ENCODE measurements at regions not wholly inside any gene's neighbourhood (a gene's known extent, or its start where the extent isn't known, plus 50 kb on each side); places are given as distances from the start of the nearest gene placed in this dataset.

DNA sequence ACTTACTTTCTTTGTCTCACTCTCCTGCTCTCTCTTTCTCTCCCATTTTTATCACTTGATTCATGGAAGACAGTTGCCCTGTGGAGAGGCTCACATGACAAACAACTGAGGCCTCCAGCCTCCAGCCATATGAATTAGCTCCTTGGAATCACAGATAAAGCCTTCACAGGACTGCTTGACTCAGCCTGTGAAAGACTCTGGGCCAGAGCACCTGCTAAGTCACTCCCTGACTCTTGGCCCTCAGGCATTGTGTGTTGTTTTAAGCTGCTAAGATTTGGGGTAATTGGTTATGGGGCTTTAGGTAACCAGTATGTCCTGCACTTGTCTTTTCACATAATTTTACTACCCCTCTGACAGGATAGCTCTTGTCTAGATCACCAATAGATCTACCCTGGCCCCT, 334.9 kb downstream of the SOX11 start:
- H3K23me2 ChIP-seq (ENCODE audit: low read depth, low read length) = no peaks in the 10 kb centered on the region
- no peaks in the 10 kb centered on the region for H3K79me2 ChIP-seq (ENCODE audit: control insufficient read depth in 1 of 2, insufficient read depth in 2 of 2, low read length in 2 of 2)
- TF ChIP-seq HDAC2 (IDR thresholded peaks at IDR 0.05; ENCODE audit: borderline replicate concordance in 1 of 2, low read depth in 2 of 2, low read length in 2 of 2) = no peak
- TF ChIP-seq, protein P1, sequence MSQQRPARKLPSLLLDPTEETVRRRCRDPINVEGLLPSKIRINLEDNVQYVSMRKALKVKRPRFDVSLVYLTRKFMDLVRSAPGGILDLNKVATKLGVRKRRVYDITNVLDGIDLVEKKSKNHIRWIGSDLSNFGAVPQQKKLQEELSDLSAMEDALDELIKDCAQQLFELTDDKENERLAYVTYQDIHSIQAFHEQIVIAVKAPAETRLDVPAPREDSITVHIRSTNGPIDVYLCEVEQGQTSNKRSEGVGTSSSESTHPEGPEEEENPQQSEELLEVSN (IDR thresholded peaks at IDR 0.05) = no peak
- TF ChIP-seq SIX5 (IDR thresholded peaks at IDR 0.05; ENCODE audit: low read depth, low read length) = no peak
- no peak for TF ChIP-seq CTBP2 (IDR thresholded peaks at IDR 0.05; ENCODE audit: borderline replicate concordance, insufficient read depth, insufficient read length, low read length)
- TF ChIP-seq RFX5 (IDR thresholded peaks at IDR 0.05; ENCODE audit: borderline replicate concordance, low read depth, low read length) = no peak
- no peak for TF ChIP-seq RBBP5 (IDR thresholded peaks at IDR 0.05; ENCODE audit: borderline replicate concordance, low read depth, low read length)
- no peak for TF ChIP-seq MAFK (IDR thresholded peaks at IDR 0.05; ENCODE audit: low read depth, low read length)
- no peak for TF ChIP-seq CBX8 (IDR thresholded peaks at IDR 0.05; ENCODE audit: borderline replicate concordance, low read depth, low read length)
- no peak for TF ChIP-seq JUND (IDR thresholded peaks at IDR 0.05; ENCODE audit: low read length)
- no peak for TF ChIP-seq BCL11A (IDR thresholded peaks at IDR 0.05; ENCODE audit: low read depth in 2 of 2, low read length in 2 of 2)
- no peak for TF ChIP-seq ZNF274 (IDR thresholded peaks at IDR 0.05; ENCODE audit: borderline replicate concordance, extremely low read depth, low read length)
- no peak for TF ChIP-seq SIRT6 (IDR thresholded peaks at IDR 0.05; ENCODE audit: low read length)
- no peak for TF ChIP-seq TEAD4 (IDR thresholded peaks at IDR 0.05; ENCODE audit: low read depth, low read length)
- TF ChIP-seq TAF7 (optimal IDR thresholded peaks at IDR 0.05; ENCODE audit: borderline replicate concordance, low read depth, low read length) = no peak
- no peak for TF ChIP-seq KDM5A (IDR thresholded peaks at IDR 0.05; ENCODE audit: low read length)

More for the DNA sequence above, 334.9 kb downstream of the SOX11 start:
- Histone ChIP-seq H3K14ac (ENCODE audit: insufficient read length) (no peak overlapping the region), H3K4me2 (ENCODE audit: insufficient read depth in 1 of 2, low read depth in 2 of 2, low read length in 2 of 2) (no peak overlapping the region), H4K8ac (ENCODE audit: extremely low read depth, insufficient read depth, low read length) (no peak overlapping the region), H2BK12ac (ENCODE audit: low read depth, low read length) (no peak overlapping the region), H2AK5ac (ENCODE audit: low read depth, low read length) (no peak overlapping the region), H2BK20ac (ENCODE audit: low read length) (no peak overlapping the region), H3K56ac (replicated peaks; ENCODE audit: insufficient read length, low read depth, low read length) (no peak overlapping the region), H4K20me1 (replicated peaks in 1 of 2; ENCODE audit: control insufficient read depth in 1 of 2, insufficient read depth in 2 of 2, low read length in 2 of 2) (no peaks in the 10 kb centered on the region), H3K23ac (ENCODE audit: insufficient read length) (no peak overlapping the region), H3K27me3 (replicated peaks in 1 of 4; ENCODE audit: control insufficient read depth in 3 of 4, extremely low read depth in 1 of 4, insufficient read depth in 3 of 4, low read length in 3 of 4) (no peaks in the 10 kb centered on the region), H2AFZ (ENCODE audit: low read length) (no peak overlapping the region), H2BK15ac (ENCODE audit: low read length) (no peak overlapping the region), H3K9me3 (ENCODE audit: insufficient read depth in 2 of 2, low read depth in 1 of 2, low read length in 1 of 2) (no peaks in the 10 kb centered on the region), H3K18ac (ENCODE audit: extremely low read depth, low read length) (no peak overlapping the region), H3K79me1 (ENCODE audit: low read depth, low read length) (no peaks in the 10 kb centered on the region), H3K36me3 (ENCODE audit: control insufficient read depth in 2 of 4, insufficient read depth in 4 of 4, low read length in 3 of 4) (no peaks in the 10 kb centered on the region; a peak in 1 of 8 replicates), H4K91ac (replicated peaks; ENCODE audit: insufficient read length, low read length) (no peak overlapping the region), H3K4ac (replicated peaks; ENCODE audit: insufficient read length, low read depth, low read length) (no peak overlapping the region), H4K5ac (ENCODE audit: insufficient read length, low read depth, low read length) (no peak overlapping the region), H3K9ac (replicated peaks in 1 of 4; ENCODE audit: extremely low read depth in 1 of 4, low read depth in 3 of 4, low read length in 3 of 4) (no peak overlapping the region), H3K27ac (ENCODE audit: low read depth, low read length) (no peak overlapping the region), H2BK5ac (ENCODE audit: low read depth, low read length) (no peak overlapping the region), H2BK120ac (replicated peaks; ENCODE audit: low read depth, low read length) (no peak overlapping the region), H3K4me3 (ENCODE audit: extremely low read depth in 1 of 4, insufficient read depth in 2 of 4, low read depth in 3 of 4, low read length in 4 of 4) (no peak overlapping the region), H3K4me1 (replicated peaks in 1 of 4; ENCODE audit: control insufficient read depth in 3 of 4, insufficient read depth in 4 of 4, low read length in 3 of 4) (peaks cover 0 to 2% (median 0%) of the 10 kb centered on the region in 4 experiments; a peak in 1 of 7 replicates)
- ChIA-PET CTCF (ENCODE audit: partially characterized antibody) (interaction anchor here (1.0 to 1.2 kb wide), 4 partner anchors 9 to 423 kb away, joined by 3 read pairs; no protein-coding TSS in a partner anchor), POLR2A (ENCODE audit: partially characterized antibody) (no interaction called here)
- no peak for FAIRE-seq
- no peak for DNase-seq (ENCODE audit: low read depth in 1 of 2, low spot score in 2 of 2)

Measured in H1 (cell line).